ENCODE measurements at regions not wholly inside any gene's neighbourhood (a gene's known extent, or its start where the extent isn't known, plus 50 kb on each side); places are given as distances from the start of the nearest gene placed in this dataset.

DNA sequence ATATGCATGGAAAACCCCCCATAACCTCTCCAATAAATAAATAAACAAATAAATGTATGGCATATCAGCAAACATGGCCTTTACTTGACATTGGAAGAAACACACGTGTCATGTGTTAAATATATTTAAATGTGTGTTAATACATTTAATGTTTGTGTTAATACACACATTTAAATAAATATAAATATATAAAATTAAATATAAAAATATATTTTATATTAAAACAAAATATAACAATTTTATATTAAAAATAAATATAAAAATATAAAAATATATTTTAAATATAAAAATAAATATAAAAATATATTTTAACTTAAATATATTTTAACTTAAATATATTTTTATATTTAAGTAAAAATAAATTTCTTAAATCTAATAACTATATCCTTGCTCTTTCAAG, 187.6 kb upstream of the CXXC4 start:
- DNase-seq, result no peak

GRCh38 chr4:104693601-104694201, 199.0 kb upstream of the CXXC4 start:
- no peak for DNase-seq

DNA sequence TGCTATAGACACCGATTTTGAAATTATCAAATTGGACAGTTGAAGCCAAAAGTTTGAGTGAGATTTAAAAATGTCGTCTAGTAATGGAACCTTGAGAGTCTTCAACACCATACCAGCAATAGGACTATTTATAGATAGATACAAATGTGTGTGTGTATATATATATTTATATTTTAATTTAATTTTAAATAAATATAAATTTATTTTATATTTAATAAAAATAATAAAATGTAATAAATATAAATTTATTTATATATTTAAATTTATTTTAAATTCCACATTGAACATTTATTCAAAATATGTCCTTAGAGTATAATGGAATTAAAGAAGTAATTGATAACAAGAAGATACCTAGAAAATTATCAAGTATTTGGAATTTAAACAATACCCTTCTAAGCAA, 221.9 kb upstream of the CXXC4 start:
- no peak for DNase-seq

GRCh38 chr4:104719539-104720230, 225.0 kb upstream of the CXXC4 start:
- DNase-seq, result no peak

DNA sequence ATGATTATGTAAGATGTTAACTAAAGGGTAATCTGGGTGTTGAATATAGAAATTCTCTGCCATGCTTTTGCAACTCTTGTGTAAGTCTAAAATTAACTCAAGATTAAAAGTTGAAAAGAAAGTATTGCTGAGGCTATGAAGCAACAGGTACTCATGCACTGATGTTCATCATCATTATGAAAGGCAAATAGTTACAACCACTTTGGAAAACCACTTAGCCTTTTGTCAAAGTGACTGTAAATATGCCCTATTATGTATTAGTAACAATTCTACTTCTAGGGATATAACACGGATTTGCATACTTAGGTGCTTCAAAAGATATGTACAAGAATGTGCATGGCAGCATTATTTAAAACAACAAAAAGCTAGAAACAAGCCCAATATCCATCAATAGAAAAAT, 227.8 kb upstream of the CXXC4 start:
- DNase-seq, result no peak

DNA sequence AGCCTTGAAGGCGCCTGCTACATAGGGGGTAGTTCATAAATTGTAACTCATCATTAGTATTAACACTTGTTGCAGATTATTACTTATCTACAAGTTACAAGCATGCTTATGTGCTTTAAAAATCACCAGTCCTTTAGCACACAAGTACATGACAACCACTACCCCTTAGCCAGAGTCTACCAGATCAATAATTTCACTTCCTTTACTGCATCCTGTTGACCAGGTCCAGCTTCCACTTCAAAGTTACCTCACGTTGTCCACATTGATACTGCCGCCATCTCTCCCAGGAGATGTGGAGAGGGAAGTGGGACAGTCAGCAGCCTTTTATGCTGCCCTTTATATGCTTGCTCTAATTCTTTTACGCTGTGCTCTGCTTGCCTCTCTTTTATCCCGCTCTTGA, 231.3 kb upstream of the CXXC4 start:
- DNase-seq, result no peak

DNA sequence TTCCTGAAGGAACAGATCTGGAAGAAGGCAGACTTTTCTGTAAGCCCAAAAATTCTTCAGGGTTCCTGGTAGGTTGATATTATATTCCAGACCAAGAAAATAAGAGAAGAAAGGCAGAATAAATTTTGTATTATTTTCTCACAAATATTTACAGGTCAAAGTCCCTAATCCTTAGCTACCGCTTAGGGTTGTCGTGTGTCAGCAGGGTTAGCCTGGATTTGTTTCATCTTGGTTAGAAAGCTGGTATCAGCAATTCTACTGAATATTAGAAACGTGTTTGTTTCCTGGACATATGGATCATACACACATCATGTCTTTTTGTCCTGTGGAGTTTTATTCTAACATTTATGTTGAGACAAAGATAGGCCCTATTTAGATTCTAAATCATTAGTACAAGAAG, 232.9 kb upstream of the CXXC4 start:
- DNase-seq, result no peak

- no peak for DNase-seq
Observed at GRCh38 chr4:104728380-104729122, 233.9 kb upstream of the CXXC4 start.

DNA sequence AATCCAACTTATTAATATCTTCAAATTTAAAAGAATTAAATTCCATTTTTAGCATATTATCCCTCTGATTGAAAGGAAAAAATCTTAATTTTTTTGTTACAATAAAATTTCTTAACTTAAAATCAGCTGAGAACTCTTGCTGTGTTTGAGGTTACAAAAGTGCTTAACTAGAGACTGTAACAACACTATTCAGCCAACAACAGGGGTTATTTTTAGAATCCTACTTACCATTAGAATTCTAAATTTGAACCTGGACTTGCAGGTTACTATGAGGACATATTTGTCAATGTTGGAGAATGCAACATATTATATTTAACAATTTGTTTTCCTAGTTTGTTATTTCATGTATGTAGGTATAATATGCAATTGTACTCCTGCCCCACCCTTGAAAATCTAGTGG, 238.1 kb upstream of the CXXC4 start:
- DNase-seq, result no peak

GRCh38 chr4:104735174-104735573, 240.5 kb upstream of the CXXC4 start:
- DNase-seq, result no peak

DNA sequence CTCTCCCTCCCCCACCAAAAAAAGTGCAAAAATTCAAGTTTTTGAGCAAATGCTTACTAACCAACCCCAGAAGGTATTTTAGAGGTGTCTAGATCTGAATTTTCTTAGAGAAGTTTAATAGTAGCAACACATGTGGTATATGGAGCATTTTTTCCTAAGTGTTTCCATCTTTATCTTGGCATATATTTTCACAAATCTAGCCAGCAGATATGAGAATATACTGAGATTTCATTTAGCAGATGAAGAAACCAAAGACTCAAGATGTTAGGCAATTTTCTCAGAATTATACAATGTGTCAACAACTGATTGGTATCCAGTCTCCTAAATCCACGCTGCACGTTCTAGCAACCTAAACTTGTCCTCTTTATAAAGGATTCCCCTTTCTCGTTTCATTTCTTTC, 245.5 kb upstream of the CXXC4 start:
- DNase-seq, result no peak

GRCh38 chr4:104743215-104743653, 248.5 kb upstream of the CXXC4 start:
- no peak for DNase-seq

- no peak for DNase-seq
Observed at GRCh38 chr4:104747635-104748034, 252.9 kb upstream of the CXXC4 start.

DNA sequence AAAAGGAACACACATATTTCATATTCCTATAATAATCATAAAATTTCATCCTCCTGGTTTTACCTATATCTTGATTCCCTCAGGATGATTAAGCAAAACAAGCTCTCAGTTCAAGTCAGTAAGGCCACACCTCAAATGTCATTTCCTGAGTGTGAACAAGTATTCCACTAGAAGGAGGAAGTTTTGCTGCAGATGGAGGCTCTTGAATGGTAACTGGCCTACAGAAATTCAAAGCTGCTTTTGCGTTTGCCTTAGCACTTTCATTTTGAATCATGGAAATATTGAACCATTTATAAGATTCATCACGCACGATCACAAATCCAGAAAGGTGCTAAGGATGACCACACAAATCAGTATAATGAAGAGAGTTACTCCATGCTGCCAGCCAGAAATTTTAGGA, 254.4 kb upstream of the CXXC4 start:
- DNase-seq, result no peak

GRCh38 chr4:104750008-104750407, 255.3 kb upstream of the CXXC4 start:
- DNase-seq, result no peak

DNA sequence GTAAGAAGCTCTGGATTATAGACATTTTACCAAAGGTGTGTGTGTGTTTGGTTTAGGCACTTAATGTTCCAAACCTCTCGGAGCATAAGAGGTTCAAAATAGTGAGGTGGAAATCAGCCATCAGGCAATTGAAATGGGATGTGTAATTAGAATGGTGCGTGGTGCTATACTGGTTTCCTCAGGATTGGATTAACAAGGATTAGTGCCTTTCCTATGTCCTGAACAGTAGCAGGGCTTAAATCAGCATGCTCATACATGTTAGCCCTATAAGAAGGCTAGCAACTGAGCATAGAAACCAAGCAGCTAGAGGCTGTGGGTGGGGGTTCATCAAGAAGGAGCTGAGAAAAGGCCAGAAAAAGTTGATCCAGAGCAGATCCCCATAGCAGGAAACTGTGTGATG, 256.8 kb upstream of the CXXC4 start:
- no peak for DNase-seq

GRCh38 chr4:104752337-104752736, 257.6 kb upstream of the CXXC4 start:
- no peak for DNase-seq

GRCh38 chr4:104756837-104757236, 262.1 kb upstream of the CXXC4 start:
- DNase-seq, result no peak

- no peak for DNase-seq
Observed at GRCh38 chr4:104758574-104758973, 263.9 kb upstream of the CXXC4 start.

- no peak for DNase-seq
Observed at GRCh38 chr4:104763554-104764222, 269.0 kb upstream of the CXXC4 start.

GRCh38 chr4:104766676-104767075, 272.0 kb upstream of the CXXC4 start:
- DNase-seq, result no peak

DNA sequence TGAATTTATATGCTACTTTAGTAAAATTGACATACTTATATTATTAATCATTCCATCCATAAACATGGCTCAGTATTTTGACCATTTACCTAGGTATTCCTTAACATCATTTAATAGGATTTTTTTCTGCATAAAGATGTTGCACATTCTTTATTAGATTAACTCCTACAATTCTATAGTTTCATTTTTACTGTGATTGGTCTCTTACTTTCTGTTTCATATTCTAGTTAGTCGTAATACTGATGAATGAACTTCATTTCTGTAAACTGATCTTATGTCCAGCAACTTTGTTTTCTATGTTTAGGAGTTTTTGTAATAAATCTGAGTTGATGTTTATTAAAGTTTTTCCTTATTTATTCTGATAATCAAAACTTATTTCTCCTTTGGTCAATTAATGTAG, 278.2 kb upstream of the CXXC4 start:
- DNase-seq, result no peak

DNA sequence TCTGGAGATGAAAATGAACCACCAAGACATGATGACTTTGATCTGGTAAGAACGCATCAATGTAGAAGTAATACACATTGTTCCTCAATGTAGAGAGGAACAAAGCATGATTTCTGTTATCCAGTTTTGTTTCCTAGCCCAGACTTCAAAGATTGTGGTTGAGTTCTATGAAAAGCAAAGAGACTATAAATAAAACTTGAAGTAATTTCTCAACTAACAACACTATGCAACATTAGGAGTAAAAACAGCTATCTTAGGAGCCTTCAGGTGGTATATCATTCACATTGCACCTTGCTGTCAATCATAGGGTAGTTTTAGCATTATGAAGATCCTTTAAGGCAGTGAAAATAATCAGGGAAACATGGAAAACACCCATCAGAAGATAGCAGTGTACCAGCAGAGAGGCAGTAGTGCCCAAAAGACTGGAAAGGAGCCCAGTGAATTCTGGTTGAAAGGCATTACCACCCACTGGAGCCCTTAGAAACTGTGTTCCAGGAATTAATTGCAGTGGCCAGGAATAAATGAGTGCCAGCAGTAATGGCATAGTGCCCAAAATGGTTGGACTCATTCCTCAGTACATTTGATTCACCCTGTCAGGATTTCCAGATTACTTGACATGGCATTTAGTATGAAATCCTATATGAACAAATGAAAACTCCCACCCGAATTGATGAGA, 300.7 kb upstream of the CXXC4 start:
- no peak for DNase-seq
